GM12878 (cell line): ENCODE measurements at regions not wholly inside any gene's neighbourhood (a gene's known extent, or its start where the extent isn't known, plus 50 kb on each side); places are given as distances from the start of the nearest gene placed in this dataset.

Experiments used
- ATAC-seq: fragments of 200-7000 bp; cut with Tn5 transposase; 3 replicates; pipeline ENCODE4 v1.9.1; 2020; ENCODE audit warnings: mild to moderate bottlenecking, moderate library complexity
- BruUV-seq: library from RNA; stranded (reverse); fragments of 400-500 nt; replicated peaks from 2 replicates; lab custom pipeline; 2021; lab: Mats Ljungman, UMichigan
- CTCF ChIA-PET: fragments of 300-600 bp; sonication (Branson Sonifier 250); formaldehyde crosslinking; extraction: SDS; loops from one replicate; lab custom pipeline; 2021; ENCODE audit warnings: inconsistent platforms; lab: Yijun Ruan, JAX
- POLR2A ChIA-PET: fragments of 350-600 bp; formaldehyde crosslinking; extraction: SDS; loops from one replicate; lab custom pipeline; 2021; ENCODE audit warnings: inconsistent platforms; lab: Charles Lee
- RAD21 ChIA-PET: fragments of 300-600 bp; sonication (Branson Sonifier 250); formaldehyde crosslinking; loops from one replicate; lab custom pipeline; 2023; ENCODE audit warnings: antibody characterized with exemption; ENCODE audit not compliant: unreplicated experiment; lab: Charles Lee
- SMC1A ChIA-PET: fragments of 300-600 bp; sonication (Branson Sonifier 250); formaldehyde crosslinking; loops from one replicate; lab custom pipeline; 2023; ENCODE audit not compliant: unreplicated experiment, uncharacterized antibody; lab: Charles Lee
- DNase-seq: peaks from one replicate; pipeline ENCODE4 v3.0.0-alpha.2; 2011; ENCODE audit warnings: low read depth, low spot score
- FAIRE-seq: peaks from 3 replicates; lab custom pipeline; 2011; peaks lifted over from hg19 to GRCh38; lab: Jason Lieb, UNC
- H2AFZ ChIP-seq: 2 replicates; pipeline ENCODE4 v1.6.0; 2011; ENCODE audit warnings: low read depth, low read length, control low read depth; ENCODE audit not compliant: control insufficient read depth
- H3K27ac ChIP-seq: 2 replicates; pipeline ENCODE4 v1.5.1; 2011; ENCODE audit warnings: control low read depth; ENCODE audit not compliant: control insufficient read depth, insufficient read depth
- H3K27me3 ChIP-seq, 2 experiments: replicated peaks in 1 of 2; 2 replicates each; pipeline versions ENCODE4 v1.6.0 to v1.6.1; 2011; ENCODE audit warnings: low read length in 1 of 2; ENCODE audit not compliant: control insufficient read depth in 2 of 2, insufficient read depth in 2 of 2
- H3K36me3 ChIP-seq, 2 experiments: 2 replicates each; pipeline ENCODE4 v1.5.1; 2011; ENCODE audit warnings: low read length in 1 of 2; ENCODE audit not compliant: control insufficient read depth in 2 of 2, insufficient read depth in 2 of 2
- H3K4me1 ChIP-seq: 2 replicates; pipeline ENCODE4 v1.6.1; 2011; ENCODE audit warnings: mild to moderate bottlenecking, low read length, moderate library complexity, mixed read lengths; ENCODE audit not compliant: control insufficient read depth, insufficient read depth
- H3K4me2 ChIP-seq: 2 replicates; pipeline ENCODE4 v1.6.0; 2011; ENCODE audit warnings: control low read depth; ENCODE audit not compliant: control insufficient read depth, insufficient read depth
- H3K4me3 ChIP-seq: fragments of 200-600 bp; sonication (generic); 2 replicates; pipeline ENCODE4 v1.5.1; 2016
- H3K79me2 ChIP-seq: 2 replicates; pipeline ENCODE4 v1.6.0; 2011; ENCODE audit warnings: low read length; ENCODE audit not compliant: control insufficient read depth, insufficient read depth
- H3K9ac ChIP-seq: 2 replicates; pipeline ENCODE4 v1.8.0; 2011; ENCODE audit warnings: low read length, control low read depth, mixed read lengths; ENCODE audit not compliant: control insufficient read depth, insufficient read depth
- H3K9me3 ChIP-seq: replicated peaks from 3 replicates; pipeline ENCODE4 v1.5.1; 2011; ENCODE audit warnings: mild to moderate bottlenecking, low read length; ENCODE audit not compliant: control insufficient read depth, insufficient read depth
- H4K20me1 ChIP-seq: 2 replicates; pipeline ENCODE4 v1.6.0; 2011; ENCODE audit not compliant: control insufficient read depth, insufficient read depth
- CBX3 ChIP-seq: fragments of 200-600 bp; sonication (generic); IDR thresholded peaks from 2 replicates; pipeline ENCODE4 v1.6.1; 2016; ENCODE audit warnings: low read depth, borderline replicate concordance
- CBX5 ChIP-seq: sonication (generic); IDR thresholded peaks from 2 replicates; pipeline ENCODE4 v1.6.1; 2016; ENCODE audit warnings: low read depth, moderate library complexity, mild to moderate bottlenecking, inconsistent platforms
- CHD1 ChIP-seq: IDR thresholded peaks from 2 replicates; pipeline ENCODE4 v1.6.1; 2012; ENCODE audit warnings: low read depth, low read length, improper control_type of control experiment
- CHD2 ChIP-seq: IDR thresholded peaks from 2 replicates; pipeline ENCODE4 v1.6.1; 2011; ENCODE audit warnings: low read depth, low read length, improper control_type of control experiment, borderline replicate concordance
- CREM ChIP-seq: IDR thresholded peaks from 2 replicates; pipeline ENCODE4 v1.6.1; 2014; ENCODE audit warnings: antibody characterized with exemption, low read depth
- HCFC1 ChIP-seq: fragments of 150-350 bp; IDR thresholded peaks from 2 replicates; pipeline ENCODE4 v1.6.1; 2014; ENCODE audit warnings: low read length
- MEF2A ChIP-seq: IDR thresholded peaks from 2 replicates; pipeline ENCODE4 v1.6.1; 2011; ENCODE audit warnings: low read depth, mild to moderate bottlenecking, low read length, moderate library complexity; ENCODE audit not compliant: insufficient read depth
- MTA3 ChIP-seq: IDR thresholded peaks from 2 replicates; pipeline ENCODE4 v1.6.1; 2012; ENCODE audit warnings: low read length, inconsistent platforms, borderline replicate concordance
- NFYA ChIP-seq: IDR thresholded peaks from 2 replicates; pipeline ENCODE4 v1.6.1; 2011; ENCODE audit warnings: low read depth, mild to moderate bottlenecking, low read length, improper control_type of control experiment, borderline replicate concordance
- SMARCA5 ChIP-seq: fragments of 450-650 bp; IDR thresholded peaks from 2 replicates; pipeline ENCODE4 v1.6.1; 2017; ENCODE audit warnings: mild to moderate bottlenecking
- SUPT20H ChIP-seq: IDR thresholded peaks from 2 replicates; pipeline ENCODE4 v1.6.1; 2011; ENCODE audit warnings: low read depth, mild to moderate bottlenecking, low read length, moderate library complexity, borderline replicate concordance; ENCODE audit not compliant: control insufficient read depth
- USF2 ChIP-seq: IDR thresholded peaks from 2 replicates; pipeline ENCODE4 v1.6.1; 2011; ENCODE audit warnings: low read depth, low read length, improper control_type of control experiment, borderline replicate concordance
- WGBS: methylation state at CpG from one replicate; pipeline ENCODE4 v1.1.6; 2016; ENCODE audit warnings: low lambda C conversion rate; ENCODE audit not compliant: insufficient replicate concordance, insufficient coverage; ENCODE audit errors: missing lambda C conversion rate; 5-methylcytosine and 5-hydroxymethylcytosine counted together
- in situ Hi-C: fragments of 300-500 bp; cut with MboI; formaldehyde crosslinking; loops from 9 replicates; pipeline ENCODE4 v1.14.3; 2018; ENCODE audit warnings: mixed read lengths
- intact Hi-C: fragments of 100-400 bp; cut with micrococcal nuclease; formaldehyde crosslinking; loops from one replicate; pipeline ENCODE4 v1.14.2; 2022; ENCODE audit not compliant: unreplicated experiment
- TF ChIP-seq, protein P1 (sequence below): fragments of 450-650 bp; IDR thresholded peaks from 2 replicates; pipeline ENCODE4 v1.6.1; 2017; ENCODE audit warnings: mild to moderate bottlenecking, moderate library complexity
- TF ChIP-seq, protein P2 (sequence below): IDR thresholded peaks from 2 replicates; pipeline ENCODE4 v1.6.1; 2011; ENCODE audit warnings: borderline replicate concordance, low read depth, mild to moderate bottlenecking, moderate library complexity, low read length; ENCODE audit not compliant: insufficient read depth, poor library complexity, severe bottlenecking

DNA sequence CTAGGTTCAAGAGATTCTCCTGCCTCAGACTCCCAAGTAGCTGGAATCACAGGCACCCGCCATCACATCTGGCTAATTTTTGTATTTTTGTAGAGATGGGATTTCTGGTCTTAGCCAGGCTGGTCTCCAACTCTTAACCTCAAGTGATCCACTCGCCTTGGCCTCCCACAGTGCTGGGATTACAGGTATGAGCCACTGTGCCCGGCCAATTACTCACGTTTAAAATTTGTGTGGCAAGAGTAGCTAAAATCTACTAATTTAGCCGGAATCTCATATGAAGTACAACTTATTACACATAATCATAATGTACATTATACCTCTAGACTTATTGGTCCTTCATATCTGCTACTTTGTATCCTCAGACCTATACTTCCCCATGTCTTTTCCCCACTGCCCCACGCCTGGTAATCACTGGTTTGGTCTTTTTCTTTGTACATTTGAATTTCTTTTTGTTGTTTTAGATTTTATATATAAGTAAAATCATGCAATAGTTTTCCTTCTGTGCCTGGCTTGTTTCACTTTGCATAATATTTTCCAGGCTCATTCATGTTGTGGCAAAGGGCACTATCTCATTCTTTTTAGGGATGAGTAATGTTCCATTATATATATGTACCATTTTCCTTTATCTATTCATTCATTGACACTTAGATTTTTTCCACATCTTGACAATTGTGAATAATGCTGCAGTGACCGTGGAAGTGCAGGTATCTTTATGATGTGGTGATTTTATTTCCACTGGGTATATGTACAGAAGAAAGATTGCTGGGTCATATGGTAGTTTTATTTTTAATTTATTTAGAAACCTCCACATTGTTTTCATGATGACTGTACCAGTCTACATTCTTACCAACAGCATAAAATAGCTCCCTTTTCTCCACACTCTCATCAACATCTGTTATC is 605.0 kb upstream of the CBLB start:
- in situ Hi-C loops: no loop called here
- SMC1A ChIA-PET: interaction anchor here (0.8 to 1.0 kb wide), 2 partner anchors 10 to 11 kb away, joined by 3 read pairs; no protein-coding TSS in a partner anchor
- no TSS peak for BruUV-seq
- H3K4me1 ChIP-seq: no peaks in the 10 kb centered on the region
- FAIRE-seq (no peak), ATAC-seq (no peak), DNase-seq (no peak)
- no peaks in the 10 kb centered on the region for H3K36me3 ChIP-seq
- POLR2A ChIA-PET: no interaction called here
- intact Hi-C loops: no loop called here
- no peaks in the 10 kb centered on the region for H3K9me3 ChIP-seq
- H3K27ac ChIP-seq: no peak overlapping the region
- CTCF ChIA-PET: no interaction called here
- TF ChIP-seq MEF2A (no peak), SUPT20H (no peak), MTA3 (no peak), CBX3 (no peak), USF2 (no peak), NFYA (no peak), CHD2 (no peak), CBX5 (no peak), CREM (no peak), CHD1 (no peak), HCFC1 (no peak), SMARCA5 (no peak)
- TF ChIP-seq, protein P1, sequence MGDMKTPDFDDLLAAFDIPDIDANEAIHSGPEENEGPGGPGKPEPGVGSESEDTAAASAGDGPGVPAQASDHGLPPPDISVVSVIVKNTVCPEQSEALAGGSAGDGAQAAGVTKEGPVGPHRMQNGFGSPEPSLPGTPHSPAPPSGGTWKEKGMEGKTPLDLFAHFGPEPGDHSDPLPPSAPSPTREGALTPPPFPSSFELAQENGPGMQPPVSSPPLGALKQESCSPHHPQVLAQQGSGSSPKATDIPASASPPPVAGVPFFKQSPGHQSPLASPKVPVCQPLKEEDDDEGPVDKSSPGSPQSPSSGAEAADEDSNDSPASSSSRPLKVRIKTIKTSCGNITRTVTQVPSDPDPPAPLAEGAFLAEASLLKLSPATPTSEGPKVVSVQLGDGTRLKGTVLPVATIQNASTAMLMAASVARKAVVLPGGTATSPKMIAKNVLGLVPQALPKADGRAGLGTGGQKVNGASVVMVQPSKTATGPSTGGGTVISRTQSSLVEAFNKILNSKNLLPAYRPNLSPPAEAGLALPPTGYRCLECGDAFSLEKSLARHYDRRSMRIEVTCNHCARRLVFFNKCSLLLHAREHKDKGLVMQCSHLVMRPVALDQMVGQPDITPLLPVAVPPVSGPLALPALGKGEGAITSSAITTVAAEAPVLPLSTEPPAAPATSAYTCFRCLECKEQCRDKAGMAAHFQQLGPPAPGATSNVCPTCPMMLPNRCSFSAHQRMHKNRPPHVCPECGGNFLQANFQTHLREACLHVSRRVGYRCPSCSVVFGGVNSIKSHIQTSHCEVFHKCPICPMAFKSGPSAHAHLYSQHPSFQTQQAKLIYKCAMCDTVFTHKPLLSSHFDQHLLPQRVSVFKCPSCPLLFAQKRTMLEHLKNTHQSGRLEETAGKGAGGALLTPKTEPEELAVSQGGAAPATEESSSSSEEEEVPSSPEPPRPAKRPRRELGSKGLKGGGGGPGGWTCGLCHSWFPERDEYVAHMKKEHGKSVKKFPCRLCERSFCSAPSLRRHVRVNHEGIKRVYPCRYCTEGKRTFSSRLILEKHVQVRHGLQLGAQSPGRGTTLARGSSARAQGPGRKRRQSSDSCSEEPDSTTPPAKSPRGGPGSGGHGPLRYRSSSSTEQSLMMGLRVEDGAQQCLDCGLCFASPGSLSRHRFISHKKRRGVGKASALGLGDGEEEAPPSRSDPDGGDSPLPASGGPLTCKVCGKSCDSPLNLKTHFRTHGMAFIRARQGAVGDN: no peak
- TF ChIP-seq, protein P2, sequence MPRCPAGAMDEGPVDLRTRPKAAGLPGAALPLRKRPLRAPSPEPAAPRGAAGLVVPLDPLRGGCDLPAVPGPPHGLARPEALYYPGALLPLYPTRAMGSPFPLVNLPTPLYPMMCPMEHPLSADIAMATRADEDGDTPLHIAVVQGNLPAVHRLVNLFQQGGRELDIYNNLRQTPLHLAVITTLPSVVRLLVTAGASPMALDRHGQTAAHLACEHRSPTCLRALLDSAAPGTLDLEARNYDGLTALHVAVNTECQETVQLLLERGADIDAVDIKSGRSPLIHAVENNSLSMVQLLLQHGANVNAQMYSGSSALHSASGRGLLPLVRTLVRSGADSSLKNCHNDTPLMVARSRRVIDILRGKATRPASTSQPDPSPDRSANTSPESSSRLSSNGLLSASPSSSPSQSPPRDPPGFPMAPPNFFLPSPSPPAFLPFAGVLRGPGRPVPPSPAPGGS: no peak
- H3K27me3 ChIP-seq: no peaks in the 10 kb centered on the region
- no peak overlapping the region for H3K4me2 ChIP-seq
- WGBS: 79% methylated on average over 7 of the region's 7 CpGs
- no peak overlapping the region for H3K9ac ChIP-seq
- RAD21 ChIA-PET: no interaction called here
- H2AFZ ChIP-seq: no peak overlapping the region; the same call in 1 of the 2 replicates
- H3K79me2 ChIP-seq: no peaks in the 10 kb centered on the region
- H3K4me3 ChIP-seq: no peak overlapping the region
- no peaks in the 10 kb centered on the region for H4K20me1 ChIP-seq
